ENCODE measurements at regions not wholly inside any gene's neighbourhood (a gene's known extent, or its start where the extent isn't known, plus 50 kb on each side); places are given as distances from the start of the nearest gene placed in this dataset.

DNA sequence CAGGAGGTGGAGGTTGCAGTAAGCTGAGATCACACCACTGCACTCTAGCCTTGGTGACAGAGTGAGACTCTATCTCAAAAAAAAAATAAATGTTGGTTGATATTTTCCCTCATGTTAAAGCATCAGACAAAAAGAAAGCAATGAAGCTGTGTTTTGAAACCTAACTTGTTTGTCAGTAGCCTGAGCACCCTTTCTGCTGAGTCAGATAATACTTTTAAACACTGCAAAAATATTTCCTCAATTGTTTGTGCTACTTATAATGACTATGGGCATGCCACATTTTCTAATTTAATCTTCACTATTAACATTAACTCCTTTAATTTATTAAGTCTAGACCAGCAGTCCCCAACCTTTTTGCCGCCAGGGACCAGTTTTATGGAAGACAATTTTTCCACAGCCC, 236.3 kb upstream of the AGAP1 start:
- no peak for DNase-seq

GRCh38 chr2:235262750-235263149, 231.1 kb upstream of the AGAP1 start:
- peak in 1 of 58 donors; percentile 21 for DNase-seq

DNA sequence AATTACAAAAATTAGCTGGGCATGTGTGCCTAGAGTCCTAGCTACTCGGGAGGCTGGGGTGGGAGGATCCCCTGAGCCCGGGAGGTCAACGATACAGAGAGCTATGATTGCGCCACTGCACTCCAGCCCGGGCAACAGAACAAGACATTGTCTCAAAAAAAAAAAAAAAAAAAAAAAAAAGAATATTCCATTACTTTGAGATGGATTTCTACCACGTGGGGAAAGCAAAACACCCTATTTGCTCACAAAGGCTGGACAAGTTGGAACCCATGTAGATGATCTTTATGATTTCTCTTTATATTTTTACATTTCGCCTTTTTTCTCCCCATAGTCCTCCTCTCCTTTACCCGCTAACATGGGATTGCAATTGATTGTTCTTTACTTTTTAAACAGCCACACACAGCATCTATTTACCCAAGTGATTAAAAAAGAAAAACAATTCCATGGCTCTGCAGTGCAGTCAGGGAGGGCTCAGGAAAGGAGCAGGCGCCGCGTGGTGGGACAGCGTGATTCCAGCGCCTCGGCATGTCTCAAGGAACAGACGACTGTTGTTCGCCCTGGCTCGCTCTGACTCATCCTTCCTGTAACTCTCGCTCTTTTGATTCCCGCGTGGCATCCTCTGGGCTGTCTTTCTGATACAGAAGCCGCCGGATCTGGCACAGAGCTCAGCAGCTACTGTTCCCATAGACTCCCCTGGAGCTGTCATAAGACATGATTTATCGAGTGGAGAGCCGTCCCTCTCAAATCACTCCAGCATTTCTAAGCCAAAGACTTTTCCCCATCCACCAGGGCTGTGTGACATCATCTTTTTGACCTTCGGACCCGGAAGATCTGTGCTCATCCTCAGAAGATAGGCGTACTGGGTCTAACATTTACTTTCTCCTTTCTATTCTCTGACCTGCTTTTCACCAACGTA, 230.4 kb upstream of the AGAP1 start:
- DNase-seq: peak in 57 of 58 donors; percentile 12 to 93 (median 68)

- DNase-seq: no peak
Observed at GRCh38 chr2:235264121-235264493, 229.7 kb upstream of the AGAP1 start.

DNA sequence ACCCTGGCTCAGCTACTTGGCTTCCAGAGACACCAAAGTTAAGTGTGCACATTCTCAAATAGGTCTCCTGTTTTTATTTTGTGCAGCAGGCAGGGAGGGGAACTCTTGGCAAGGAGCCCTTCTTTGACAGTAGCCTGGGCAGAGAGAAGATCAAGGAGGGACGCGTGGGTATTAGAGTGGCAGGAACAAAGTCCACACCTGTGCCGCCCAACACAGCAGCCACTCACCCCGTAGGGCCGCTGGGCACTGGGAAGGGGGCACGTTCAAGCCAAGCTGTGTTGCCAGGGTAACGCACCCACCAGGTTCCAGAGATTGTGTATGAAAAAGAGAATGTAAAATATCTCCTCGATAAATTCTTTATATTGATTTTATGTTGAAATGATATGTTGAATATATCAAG, 229.3 kb upstream of the AGAP1 start:
- DNase-seq: no peak

GRCh38 chr2:235265348-235265965, 228.4 kb upstream of the AGAP1 start:
- no peak for DNase-seq

DNA sequence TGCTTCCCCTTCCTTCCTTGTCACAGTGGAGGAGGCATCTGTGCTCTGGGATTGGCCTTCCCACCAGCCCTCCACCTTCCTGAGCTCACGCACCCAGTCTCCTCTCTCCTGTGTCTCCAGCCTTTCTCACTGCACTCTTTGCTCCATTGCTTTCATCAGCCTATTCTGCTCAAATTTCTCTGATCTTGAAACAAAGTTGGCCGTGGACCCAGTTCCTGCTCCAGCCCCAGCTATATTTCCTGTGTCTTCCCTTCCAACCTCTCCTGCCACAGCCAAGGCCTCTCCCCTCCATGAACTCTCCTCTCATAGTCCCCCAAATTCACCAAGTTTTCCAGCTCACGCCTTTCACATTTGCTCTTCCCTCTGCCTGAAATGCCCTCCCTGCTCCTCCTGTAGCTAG, 226.6 kb upstream of the AGAP1 start:
- DNase-seq: no peak

DNA sequence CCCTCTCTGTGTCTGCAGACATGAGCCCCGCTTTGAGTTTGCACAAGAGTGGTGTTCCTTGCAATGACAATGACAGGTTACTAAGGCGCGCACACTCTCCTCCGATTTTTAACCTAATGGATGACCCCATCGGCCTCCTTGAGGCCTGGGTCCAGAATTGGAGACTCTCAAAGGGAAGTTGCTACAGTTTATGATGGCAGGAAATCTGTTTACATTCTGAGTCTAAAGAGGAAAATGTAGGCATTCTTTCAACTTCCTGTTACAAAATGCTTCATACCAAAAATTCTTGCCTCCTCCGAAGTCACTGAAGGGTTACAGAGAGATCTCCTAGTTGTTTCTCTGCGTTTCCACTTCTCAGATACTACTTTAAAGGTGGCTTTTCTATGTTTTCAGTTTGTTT, 225.3 kb upstream of the AGAP1 start:
- DNase-seq: no peak

GRCh38 chr2:235270291-235270690, 223.6 kb upstream of the AGAP1 start:
- no peak for DNase-seq

DNA sequence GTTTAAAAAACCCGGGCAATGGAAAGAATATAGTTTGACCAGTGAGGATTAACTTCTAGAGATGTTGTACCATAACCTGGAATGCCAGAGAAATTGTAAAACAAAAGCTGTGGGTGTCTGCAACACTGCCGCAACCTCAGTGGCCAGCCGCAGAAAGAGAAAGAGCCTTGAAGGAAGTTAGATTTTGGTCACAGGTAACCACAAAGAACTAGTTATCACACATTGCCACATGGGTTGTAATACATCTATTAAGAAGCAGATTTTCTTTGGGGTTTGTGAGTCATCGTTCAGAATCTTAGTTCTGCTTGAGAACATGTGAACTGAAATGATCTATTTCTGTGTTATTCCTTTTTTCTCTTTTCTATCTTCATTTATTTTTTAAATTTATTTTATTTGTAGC, 222.9 kb upstream of the AGAP1 start:
- DNase-seq: no peak

- no peak for DNase-seq
Observed at GRCh38 chr2:235271936-235272335, 221.9 kb upstream of the AGAP1 start.

DNA sequence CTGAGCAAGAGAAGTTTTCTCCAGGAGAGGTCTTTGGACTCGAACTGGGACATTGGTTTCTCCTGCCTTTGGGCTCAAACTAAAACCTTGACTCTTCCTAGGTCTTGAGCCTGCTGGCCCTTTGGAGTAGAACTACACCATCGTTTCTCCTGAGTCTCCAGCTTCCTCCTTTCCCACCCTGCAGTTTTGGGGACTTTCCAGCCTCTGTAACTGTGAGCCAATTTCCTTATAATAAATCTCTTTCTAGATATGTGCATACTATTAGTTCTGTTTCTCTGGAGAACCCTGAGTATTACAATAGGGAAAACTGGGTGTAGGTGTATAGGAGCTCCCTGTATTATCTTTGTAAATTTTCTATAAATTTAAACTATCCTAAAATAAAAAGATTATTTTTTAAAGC, 219.8 kb upstream of the AGAP1 start:
- no peak for DNase-seq

- no peak for DNase-seq
Observed at GRCh38 chr2:235277485-235277884, 216.4 kb upstream of the AGAP1 start.

DNA sequence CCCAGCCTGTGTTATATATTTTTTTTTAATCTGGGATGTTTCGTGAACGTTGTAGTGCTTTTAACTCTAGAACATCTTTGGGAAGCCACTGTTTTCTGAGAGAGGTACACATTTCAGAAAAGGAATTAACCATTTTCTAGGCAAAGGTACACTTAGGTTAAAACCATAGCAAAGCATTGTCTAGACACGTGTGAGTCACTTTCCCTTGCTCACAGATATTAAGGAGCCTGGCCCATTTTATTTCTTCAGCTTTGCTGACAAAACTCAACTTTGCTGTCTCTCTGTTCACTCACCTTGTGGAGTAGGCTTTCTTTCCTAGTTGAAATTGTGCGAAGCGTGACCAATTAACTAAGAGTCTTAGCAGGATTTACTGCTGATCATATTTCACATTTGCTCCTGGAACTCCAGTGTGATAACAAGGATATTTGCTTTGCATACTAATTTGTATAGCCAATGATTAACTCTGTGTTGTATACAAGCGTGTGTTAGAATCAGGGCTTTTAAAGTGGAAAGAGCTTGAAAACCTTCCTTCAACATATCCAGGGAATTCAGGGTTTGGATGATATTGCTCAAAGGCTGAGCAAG, 215.0 kb upstream of the AGAP1 start:
- DNase-seq: no peak

- DNase-seq: no peak
Observed at GRCh38 chr2:235279965-235280364, 213.9 kb upstream of the AGAP1 start.

DNA sequence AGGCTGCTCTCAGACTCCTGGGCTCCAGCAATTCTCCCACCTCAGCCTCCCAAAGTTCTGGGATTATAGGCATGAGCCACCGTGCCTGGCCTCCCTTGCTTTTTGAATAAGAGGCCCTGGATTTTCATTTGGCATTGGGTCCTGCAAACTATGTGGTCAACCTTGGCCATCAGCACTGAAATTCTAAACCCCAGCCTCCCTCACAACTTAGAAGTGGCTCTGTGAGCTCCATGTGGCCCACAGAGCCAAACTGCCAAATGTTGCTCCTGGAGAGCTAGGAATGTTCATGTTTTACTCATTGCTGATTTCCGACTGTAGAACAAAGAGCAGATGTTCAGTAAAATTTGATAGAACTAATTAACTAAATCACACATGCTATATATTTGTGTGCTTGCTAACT, 210.6 kb upstream of the AGAP1 start:
- DNase-seq: no peak

- DNase-seq: no peak
Observed at GRCh38 chr2:235286622-235287374, 207.0 kb upstream of the AGAP1 start.

DNA sequence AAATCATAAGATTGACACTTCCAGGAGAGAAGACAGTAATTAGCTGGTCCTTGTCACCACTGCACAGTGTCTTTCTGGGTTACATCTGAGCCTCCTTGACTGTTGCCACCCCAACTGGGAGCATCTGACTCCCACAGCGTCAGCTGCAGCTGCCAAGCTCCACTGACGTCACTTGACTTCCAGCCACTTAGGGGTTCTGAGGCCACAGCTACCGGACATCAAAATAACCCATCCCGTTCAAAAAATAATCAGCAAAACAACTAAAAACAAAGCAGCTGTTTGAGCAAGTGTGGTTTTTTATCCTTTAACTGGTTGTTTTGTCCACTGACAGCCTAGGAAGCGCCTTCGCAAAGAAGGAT, 206.5 kb upstream of the AGAP1 start:
- DNase-seq: peak in 20 of 58 donors; percentile 2 to 64 (median 24)

- DNase-seq: no peak
Observed at GRCh38 chr2:235291461-235291860, 202.4 kb upstream of the AGAP1 start.

GRCh38 chr2:235293061-235293460, 200.8 kb upstream of the AGAP1 start:
- DNase-seq: no peak

GRCh38 chr2:235295831-235296230, 198.0 kb upstream of the AGAP1 start:
- DNase-seq: no peak

Data from anterior cingulate cortex (tissue), 58 donors.